ENCODE measurements at regions not wholly inside any gene's neighbourhood (a gene's known extent, or its start where the extent isn't known, plus 50 kb on each side); places are given as distances from the start of the nearest gene placed in this dataset.

- no peak overlapping the region for H3K4me3 ChIP-seq (ENCODE audit: low read depth, low read length)
- no peak for TF ChIP-seq CTCF (IDR thresholded peaks at IDR 0.05; ENCODE audit: control insufficient read depth, extremely low read depth, insufficient read depth)
- DNase-seq (ENCODE audit: low read depth) = no peak
Observed at GRCh38 chr11:26198532-26199096, 133.3 kb upstream of the ANO3 start.

GRCh38 chr11:26199331-26200095, 132.4 kb upstream of the ANO3 start:
- H3K4me3 ChIP-seq (ENCODE audit: low read depth, low read length) = no peak overlapping the region
- DNase-seq (ENCODE audit: low read depth) = no peak
- no peak for TF ChIP-seq CTCF (IDR thresholded peaks at IDR 0.05; ENCODE audit: control insufficient read depth, extremely low read depth, insufficient read depth)

- DNase-seq (ENCODE audit: low read depth) = no peak
- H3K4me3 ChIP-seq (ENCODE audit: low read depth, low read length) = no peak overlapping the region
- TF ChIP-seq CTCF (IDR thresholded peaks at IDR 0.05; ENCODE audit: control insufficient read depth, extremely low read depth, insufficient read depth) = no peak
Observed at GRCh38 chr11:26201411-26201810, 130.5 kb upstream of the ANO3 start.

GRCh38 chr11:26202754-26203153, 129.2 kb upstream of the ANO3 start:
- DNase-seq (ENCODE audit: low read depth) = no peak
- TF ChIP-seq CTCF (IDR thresholded peaks at IDR 0.05; ENCODE audit: control insufficient read depth, extremely low read depth, insufficient read depth) = no peak
- no peak overlapping the region for H3K4me3 ChIP-seq (ENCODE audit: low read depth, low read length)

- no peak overlapping the region for H3K4me3 ChIP-seq (ENCODE audit: low read depth, low read length)
- DNase-seq (ENCODE audit: low read depth) = no peak
- no peak for TF ChIP-seq CTCF (IDR thresholded peaks at IDR 0.05; ENCODE audit: control insufficient read depth, extremely low read depth, insufficient read depth)
Observed at GRCh38 chr11:26204101-26204500, 127.8 kb upstream of the ANO3 start.

- no peak overlapping the region for H3K4me3 ChIP-seq (ENCODE audit: low read depth, low read length)
- no peak for DNase-seq (ENCODE audit: low read depth)
- no peak for TF ChIP-seq CTCF (IDR thresholded peaks at IDR 0.05; ENCODE audit: control insufficient read depth, extremely low read depth, insufficient read depth)
Observed at GRCh38 chr11:26204839-26205238, 127.1 kb upstream of the ANO3 start.

Measured in LNCaP clone FGC (cell line).